ENCODE measurements at regions not wholly inside any gene's neighbourhood (a gene's known extent, or its start where the extent isn't known, plus 50 kb on each side); places are given as distances from the start of the nearest gene placed in this dataset.
A peak's percentile ranks its signal among the peaks of the same experiment; 100 is the strongest.

DNA sequence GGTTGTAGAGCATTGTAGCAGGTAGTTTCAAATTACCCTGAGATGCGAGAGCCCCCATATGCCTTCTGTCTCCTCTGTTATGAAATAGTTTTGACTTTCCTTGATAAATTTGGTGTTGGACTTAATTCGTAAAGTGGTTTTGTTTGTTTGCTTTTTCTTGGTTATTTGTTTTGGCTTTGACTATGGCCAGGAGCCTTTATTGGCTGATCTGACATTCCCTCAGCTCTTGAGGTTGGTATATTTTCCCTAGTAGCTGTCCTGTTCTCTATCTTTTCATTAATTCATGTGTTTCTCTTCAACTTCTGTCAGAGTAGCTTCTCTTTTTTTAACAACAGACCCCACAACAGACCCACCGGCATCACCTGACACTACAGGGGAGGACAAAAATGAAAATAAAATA, 457.4 kb upstream of the MANEA start:
- no peak for TF ChIP-seq GATA2 (IDR thresholded peaks at IDR 0.05; ENCODE audit: low read depth, low read length)
- no peak for TF ChIP-seq GATA3 (IDR thresholded peaks at IDR 0.05; ENCODE audit: low read depth, low read length)

DNA sequence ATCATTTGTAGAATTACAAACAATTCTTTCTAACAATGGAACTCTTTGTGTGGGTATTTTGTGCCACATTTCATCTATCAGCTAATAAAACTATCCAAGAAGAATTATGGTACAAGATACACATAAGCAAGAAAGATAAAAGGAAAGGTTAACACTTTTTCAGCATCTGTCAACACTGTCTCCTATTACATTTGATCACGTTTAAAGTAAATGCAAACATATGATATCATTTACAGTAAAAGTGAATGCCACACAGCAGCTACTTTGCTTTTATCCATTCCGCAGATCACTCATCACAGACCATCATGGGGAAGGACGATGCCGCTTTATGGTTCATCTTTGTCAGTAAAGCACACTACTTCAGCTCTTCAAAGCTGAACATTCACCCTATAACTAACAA, 456.4 kb upstream of the MANEA start:
- no peak for TF ChIP-seq GATA2 (IDR thresholded peaks at IDR 0.05; ENCODE audit: low read depth, low read length)
- TF ChIP-seq GATA3 (IDR thresholded peaks at IDR 0.05; ENCODE audit: low read depth, low read length): no peak

DNA sequence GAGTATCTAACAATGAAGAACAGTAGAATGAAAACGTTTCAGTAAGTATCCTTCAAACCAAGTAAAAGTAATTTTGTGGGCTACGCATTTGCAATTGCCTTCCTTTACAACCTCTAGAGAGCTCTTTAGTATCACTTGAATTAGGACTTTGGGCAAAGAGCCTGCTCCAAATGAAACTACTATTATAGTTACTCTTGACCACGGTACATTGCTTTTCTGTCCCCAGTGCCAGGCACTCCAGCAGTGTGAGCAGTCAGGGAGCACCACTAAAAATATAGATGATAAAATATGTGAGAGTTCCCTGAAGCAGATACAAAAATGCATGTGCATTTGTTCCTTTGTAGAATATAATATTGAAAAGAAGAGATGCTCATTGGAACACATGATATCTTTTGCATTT, 450.1 kb upstream of the MANEA start:
- TF ChIP-seq GATA3 (IDR thresholded peaks at IDR 0.05; ENCODE audit: low read depth, low read length): no peak
- TF ChIP-seq GATA2 (IDR thresholded peaks at IDR 0.05; ENCODE audit: low read depth, low read length): no peak

DNA sequence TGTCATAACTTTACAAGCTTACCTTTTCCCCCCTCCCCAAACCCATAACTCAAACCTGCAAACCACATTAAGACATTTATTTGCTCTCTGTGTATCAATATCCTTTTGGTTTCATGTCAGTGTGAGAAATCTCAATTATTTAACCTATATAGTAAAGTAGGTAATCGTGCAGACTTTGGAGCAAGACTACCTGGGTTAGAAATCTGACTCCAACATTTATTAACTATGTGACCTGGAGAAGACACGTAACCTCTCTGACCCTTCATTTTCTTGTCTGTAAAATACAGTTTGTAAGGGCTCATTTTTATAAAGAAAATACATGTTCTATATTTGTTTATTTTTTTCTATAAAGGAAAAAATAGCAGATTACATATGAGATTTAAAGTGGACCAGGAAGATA, 448.9 kb upstream of the MANEA start:
- TF ChIP-seq GATA3 (IDR thresholded peaks at IDR 0.05; ENCODE audit: low read depth, low read length) (no peak), GATA2 (IDR thresholded peaks at IDR 0.05; ENCODE audit: low read depth, low read length) (no peak)

DNA sequence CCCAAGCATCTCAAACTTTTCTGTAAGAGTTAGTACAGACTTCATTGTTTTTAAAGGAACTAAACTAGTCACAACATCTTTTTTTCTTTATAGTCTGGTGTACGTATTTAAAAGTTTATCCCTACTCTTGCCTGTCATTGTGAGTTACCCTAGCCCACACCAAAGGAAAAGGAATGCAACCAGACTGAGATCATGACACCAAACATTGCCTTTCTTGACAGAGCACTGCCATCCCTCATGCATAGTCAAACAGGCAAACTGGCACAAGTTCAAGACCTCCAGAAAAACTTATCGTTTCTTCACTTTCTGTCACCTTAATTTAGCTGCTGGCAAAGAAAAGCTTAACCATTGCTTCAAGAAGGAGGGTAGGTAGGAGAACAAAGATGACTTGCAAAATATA, 448.4 kb upstream of the MANEA start:
- no peak for TF ChIP-seq GATA2 (IDR thresholded peaks at IDR 0.05; ENCODE audit: low read depth, low read length)
- TF ChIP-seq GATA3 (IDR thresholded peaks at IDR 0.05; ENCODE audit: low read depth, low read length): no peak

DNA sequence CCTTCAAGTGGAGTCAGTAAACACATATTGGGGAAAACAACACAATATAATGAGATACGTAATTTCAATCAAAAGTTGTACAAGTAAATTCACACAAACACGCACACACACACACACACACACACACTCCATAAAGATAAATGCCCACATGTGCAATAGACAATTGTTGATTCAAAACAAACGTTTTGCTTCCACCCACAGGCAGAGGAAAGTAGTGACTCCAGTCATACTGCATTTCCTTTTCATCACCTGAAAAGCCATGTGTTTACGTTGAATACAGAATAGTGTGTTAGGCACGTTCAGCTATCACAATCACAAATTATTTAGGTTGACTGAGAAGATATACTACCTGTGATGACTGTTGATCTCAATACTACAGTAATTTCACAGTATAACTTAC, 443.8 kb upstream of the MANEA start:
- TF ChIP-seq GATA3 (IDR thresholded peaks at IDR 0.05; ENCODE audit: low read depth, low read length) (no peak), GATA2 (IDR thresholded peaks at IDR 0.05; ENCODE audit: low read depth, low read length) (no peak)

DNA sequence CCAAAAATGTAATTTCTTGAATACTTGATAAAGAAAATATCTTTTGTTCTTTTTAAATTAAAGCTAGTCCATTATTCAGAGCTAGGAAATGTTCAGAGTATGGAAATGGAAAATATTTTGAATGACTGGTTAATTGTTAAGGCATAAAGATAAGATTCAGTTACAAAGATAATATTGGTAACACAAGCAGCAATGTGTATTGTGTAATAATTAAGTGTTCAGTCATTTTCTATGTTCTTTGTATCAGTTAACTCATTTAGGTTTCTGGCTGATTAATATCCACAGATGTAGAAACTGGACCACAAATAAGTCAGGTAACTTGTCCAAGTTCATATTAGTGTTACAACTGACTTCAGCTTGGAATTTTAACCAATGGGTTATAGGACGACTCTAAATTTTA, 442.2 kb upstream of the MANEA start:
- TF ChIP-seq GATA3 (IDR thresholded peaks at IDR 0.05; ENCODE audit: low read depth, low read length) (no peak), GATA2 (IDR thresholded peaks at IDR 0.05; ENCODE audit: low read depth, low read length) (no peak)

DNA sequence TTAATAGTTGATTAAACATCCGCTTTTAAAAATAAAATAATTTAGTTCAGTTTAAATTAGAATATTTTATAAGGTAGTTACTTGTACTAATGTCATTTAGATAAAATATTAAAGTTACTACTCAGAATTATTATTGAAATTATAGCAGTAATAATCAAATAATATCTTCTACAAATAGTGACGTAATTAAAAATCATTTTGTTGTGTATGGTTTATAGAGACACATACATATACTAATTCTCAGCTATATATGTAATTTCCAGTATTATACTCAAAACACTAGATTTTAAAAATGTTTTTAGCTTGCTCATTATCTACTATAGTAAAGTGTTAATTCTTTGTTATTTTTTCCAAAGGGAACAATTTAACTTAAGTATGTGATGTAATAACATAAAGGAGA, 435.2 kb upstream of the MANEA start:
- no peak for TF ChIP-seq GATA3 (IDR thresholded peaks at IDR 0.05; ENCODE audit: low read depth, low read length)
- TF ChIP-seq GATA2 (IDR thresholded peaks at IDR 0.05; ENCODE audit: low read depth, low read length): no peak

DNA sequence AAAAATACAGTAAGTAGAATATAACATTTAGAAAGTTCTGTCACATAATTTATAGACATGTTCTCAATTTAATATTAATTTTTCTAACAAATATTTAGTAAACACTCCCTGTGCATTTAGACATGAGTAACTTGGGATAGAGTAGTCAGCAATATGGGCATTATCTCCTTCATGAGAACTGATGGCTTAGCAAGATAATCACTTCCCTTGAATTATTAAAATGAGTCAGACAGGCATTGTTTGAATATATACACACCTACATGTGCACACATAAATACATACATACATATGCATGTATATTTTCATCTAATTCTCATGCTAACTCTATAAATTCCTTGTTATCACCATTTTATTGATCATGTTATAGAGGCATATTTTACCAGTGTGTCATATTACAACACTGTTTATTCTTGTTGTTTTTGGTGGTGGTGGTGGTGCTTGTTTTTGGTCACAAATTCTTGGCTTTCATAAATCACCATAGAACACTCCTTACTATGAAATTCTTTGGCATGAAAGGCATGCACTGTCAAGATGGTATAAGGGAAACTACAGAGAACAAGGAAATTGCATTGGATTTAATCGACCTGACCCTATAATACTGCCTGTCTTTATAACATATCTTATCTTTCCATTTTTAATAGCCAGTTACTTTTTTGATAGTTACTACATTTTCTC, 434.5 kb upstream of the MANEA start:
- TF ChIP-seq GATA3 (IDR thresholded peaks at IDR 0.05; ENCODE audit: low read depth, low read length) (no peak), GATA2 (IDR thresholded peaks at IDR 0.05; ENCODE audit: low read depth, low read length) (no peak)

DNA sequence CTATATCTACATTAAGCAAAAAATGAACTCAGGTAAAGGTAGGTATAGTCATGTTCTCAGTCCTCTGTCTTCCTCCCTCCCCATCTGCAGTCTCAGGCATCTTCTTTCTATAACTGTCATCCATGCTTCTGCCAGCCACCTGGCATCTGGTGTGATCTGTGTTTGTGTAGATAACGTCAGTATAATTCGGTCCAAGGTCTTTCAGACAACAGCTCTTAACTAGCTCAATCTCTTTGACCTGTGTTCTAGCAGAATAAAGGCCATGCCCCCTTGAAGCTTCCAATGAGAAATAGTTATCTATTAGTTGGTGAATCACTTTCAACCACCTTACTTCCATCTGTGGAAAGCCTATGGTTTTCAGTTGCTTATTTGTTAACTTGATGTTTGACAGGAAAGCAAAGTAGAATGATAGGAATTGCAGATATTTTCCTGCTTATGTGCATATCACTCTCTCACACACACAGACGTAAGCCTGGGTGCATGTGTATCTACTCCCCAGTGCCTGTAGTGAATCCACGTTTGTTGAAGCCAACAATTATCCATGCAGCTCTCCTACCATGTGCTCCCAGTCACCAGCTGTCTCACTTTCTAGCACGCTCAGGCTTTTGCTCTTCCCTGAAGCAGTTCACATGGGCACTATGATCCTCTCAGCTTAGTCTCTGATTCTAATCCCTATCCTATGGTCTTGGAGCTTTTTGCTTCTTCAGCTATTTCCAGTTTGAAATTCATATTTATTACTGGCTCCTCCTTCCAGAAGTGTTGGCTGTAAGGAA, 433.7 kb upstream of the MANEA start:
- TF ChIP-seq GATA2 (IDR thresholded peaks at IDR 0.05; ENCODE audit: low read depth, low read length) (peak; percentile 33; the same call in 1 of the 2 replicates), GATA3 (IDR thresholded peaks at IDR 0.05; ENCODE audit: low read depth, low read length) (peak; percentile 43; the same call in 1 of the 2 replicates)

DNA sequence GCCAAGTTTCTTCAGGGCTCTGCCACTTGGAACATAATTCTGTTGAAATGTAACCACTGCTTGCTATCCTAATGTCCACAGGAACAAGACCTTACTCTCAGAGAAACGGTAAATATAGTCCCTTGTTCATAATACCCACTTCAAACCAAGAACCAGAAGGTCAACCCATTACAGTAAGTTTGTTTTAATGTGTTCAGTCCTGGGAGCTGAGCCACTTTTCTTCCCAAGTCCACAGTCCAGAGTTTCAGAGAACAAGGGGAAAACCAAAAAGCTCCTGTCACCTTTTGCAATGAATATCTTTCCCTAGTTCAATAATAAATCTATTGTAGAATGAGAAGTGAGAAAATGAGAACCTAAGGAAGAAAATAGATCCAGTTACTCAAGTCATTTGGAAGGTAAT, 431.9 kb upstream of the MANEA start:
- TF ChIP-seq GATA2 (IDR thresholded peaks at IDR 0.05; ENCODE audit: low read depth, low read length) (no peak), GATA3 (IDR thresholded peaks at IDR 0.05; ENCODE audit: low read depth, low read length) (no peak)

DNA sequence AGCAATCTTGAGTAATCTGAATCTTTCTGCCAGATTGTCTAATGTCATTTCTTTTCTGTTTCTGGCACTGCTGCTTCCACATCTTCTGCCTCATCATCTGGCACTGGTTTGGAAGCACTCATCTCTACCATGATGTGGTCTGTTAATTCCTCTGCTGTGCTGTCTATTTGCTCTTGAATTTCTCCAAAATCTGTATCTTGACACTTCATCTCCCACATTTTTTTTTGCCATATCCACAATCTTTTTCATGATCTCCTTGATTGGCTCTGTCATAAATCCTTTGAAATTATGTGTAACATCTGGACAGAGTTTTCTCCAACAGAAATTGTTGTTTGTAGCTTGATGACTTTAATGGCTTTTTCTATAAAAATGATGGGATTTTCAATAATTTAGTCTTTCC, 417.8 kb upstream of the MANEA start:
- TF ChIP-seq GATA3 (IDR thresholded peaks at IDR 0.05; ENCODE audit: low read depth, low read length): peak; percentile 85
- peak; percentile 56; the same call in 1 of the 2 replicates for TF ChIP-seq GATA2 (IDR thresholded peaks at IDR 0.05; ENCODE audit: low read depth, low read length)

DNA sequence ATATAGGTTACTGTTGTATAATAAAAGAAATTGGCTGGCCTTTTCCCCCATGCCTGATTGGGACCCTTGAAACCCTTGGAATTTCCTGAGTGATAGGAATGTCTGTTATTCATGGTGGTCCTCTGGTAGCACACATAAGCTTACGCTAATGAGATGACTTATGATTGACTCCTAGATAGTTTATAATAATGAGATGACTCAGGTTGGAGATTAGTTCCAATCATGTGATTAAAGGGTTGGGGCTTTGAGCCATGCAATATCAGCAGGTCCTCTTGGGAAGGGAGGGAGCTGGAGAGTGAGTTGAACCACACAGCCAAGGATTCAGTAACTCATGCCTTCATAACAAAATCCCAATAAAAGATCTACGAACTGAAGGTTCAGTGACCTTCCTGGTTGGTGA, 407.6 kb upstream of the MANEA start:
- TF ChIP-seq GATA3 (IDR thresholded peaks at IDR 0.05; ENCODE audit: low read depth, low read length): no peak
- no peak for TF ChIP-seq GATA2 (IDR thresholded peaks at IDR 0.05; ENCODE audit: low read depth, low read length)

DNA sequence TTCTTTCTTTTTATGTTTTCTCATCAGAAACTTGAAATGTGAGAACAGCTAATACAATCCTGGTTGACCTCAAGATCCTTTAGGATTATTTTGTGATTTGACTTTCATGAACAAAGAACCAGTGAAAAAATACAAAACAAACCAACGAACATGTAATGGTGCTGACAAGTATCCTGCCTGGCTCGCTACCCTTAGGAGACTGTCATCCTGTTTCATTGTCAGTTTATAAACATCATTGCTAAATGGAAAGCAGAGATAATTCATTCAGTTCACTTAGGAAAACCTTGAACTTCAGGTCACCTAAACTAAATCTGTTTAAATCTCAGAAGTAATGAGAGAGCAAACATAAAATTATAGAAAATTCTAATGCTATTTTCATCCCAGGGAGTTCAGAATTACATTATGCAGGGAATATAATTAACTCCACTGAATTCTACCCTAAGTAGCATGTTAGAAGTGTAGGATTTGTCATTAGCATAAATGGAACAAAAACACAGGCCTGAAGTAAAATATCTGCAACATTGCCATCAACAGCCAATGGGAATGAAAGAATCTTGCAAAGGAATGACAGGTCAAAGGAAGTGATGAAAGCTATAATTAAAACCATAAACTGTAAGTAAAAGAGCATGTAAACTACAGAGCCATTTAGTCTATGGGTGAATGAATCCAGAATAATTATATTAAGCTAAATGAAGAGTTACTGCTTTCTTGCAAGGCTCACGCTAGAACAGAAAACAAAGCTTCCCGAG, 401.2 kb upstream of the MANEA start:
- no peak for TF ChIP-seq GATA3 (IDR thresholded peaks at IDR 0.05; ENCODE audit: low read depth, low read length)

DNA sequence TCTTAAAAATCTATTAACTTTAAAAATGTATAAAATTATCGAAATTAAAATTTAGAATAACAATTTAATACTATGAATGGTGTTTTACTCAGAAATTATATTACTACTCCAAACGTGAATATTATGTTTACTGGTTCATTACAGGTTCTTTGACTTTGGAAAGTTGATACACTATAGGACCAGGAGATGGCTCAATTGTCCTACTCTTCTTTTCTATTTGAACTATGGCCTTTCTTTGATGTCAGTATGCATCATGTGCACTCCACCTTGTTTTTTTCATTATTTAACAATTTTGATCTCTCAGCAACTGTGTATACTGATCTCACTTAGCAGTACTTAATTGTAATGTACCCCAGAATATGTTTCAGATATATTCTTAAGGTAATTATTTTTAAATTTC, 391.5 kb upstream of the MANEA start:
- TF ChIP-seq GATA2 (IDR thresholded peaks at IDR 0.05; ENCODE audit: low read depth, low read length) (no peak), GATA3 (IDR thresholded peaks at IDR 0.05; ENCODE audit: low read depth, low read length) (no peak)

Measured in SH-SY5Y (cell line).